NOMO-1 (cell line): ENCODE measurements at regions not wholly inside any gene's neighbourhood (a gene's known extent, or its start where the extent isn't known, plus 50 kb on each side); places are given as distances from the start of the nearest gene placed in this dataset.
A peak's percentile ranks its signal among the peaks of the same experiment; 100 is the strongest.

Source experiments
- DNase-seq, 2 experiments: peaks; one replicate each; lab custom pipeline; 2025; ENCODE audit not compliant: unreplicated experiment in 2 of 2; lab: John Stamatoyannopoulos, UW

GRCh38 chr2:147099845-147100244, 745.0 kb upstream of the ACVR2A start:
- DNase-seq: no peak

- DNase-seq: no peak
These were observed 745.9 kb upstream of the ACVR2A start for GRCh38 chr2:147098940-147099339.

- no peak for DNase-seq
These were observed 747.1 kb upstream of the ACVR2A start for GRCh38 chr2:147097747-147098146.

- no peak for DNase-seq
These were observed 748.2 kb upstream of the ACVR2A start for GRCh38 chr2:147096671-147097070.

- no peak for DNase-seq
These were observed 749.5 kb upstream of the ACVR2A start for GRCh38 chr2:147095376-147095775.

GRCh38 chr2:147094077-147094476, 750.8 kb upstream of the ACVR2A start:
- DNase-seq: no peak

- no peak for DNase-seq
These were observed 752.6 kb upstream of the ACVR2A start for GRCh38 chr2:147092266-147092665.

GRCh38 chr2:147091448-147091847, 753.4 kb upstream of the ACVR2A start:
- no peak for DNase-seq

GRCh38 chr2:147088871-147089270, 756.0 kb upstream of the ACVR2A start:
- no peak for DNase-seq

- no peak for DNase-seq
These were observed 758.1 kb upstream of the ACVR2A start for GRCh38 chr2:147086715-147087114.

- DNase-seq: no peak
These were observed 761.2 kb upstream of the ACVR2A start for GRCh38 chr2:147083664-147084063.

- DNase-seq: peak; percentile 0 to 43
These were observed 761.8 kb upstream of the ACVR2A start for GRCh38 chr2:147082850-147083522.

GRCh38 chr2:147081831-147082230, 763.0 kb upstream of the ACVR2A start:
- DNase-seq: no peak

- DNase-seq: no peak
These were observed 768.2 kb upstream of the ACVR2A start for GRCh38 chr2:147076634-147077033.

- no peak for DNase-seq
These were observed 776.8 kb upstream of the ACVR2A start for GRCh38 chr2:147068071-147068470.

- DNase-seq: no peak
These were observed 777.7 kb upstream of the ACVR2A start for GRCh38 chr2:147067136-147067535.

GRCh38 chr2:147062073-147062472, 782.8 kb upstream of the ACVR2A start:
- DNase-seq: no peak

- DNase-seq: no peak
These were observed 783.6 kb upstream of the ACVR2A start for GRCh38 chr2:147061269-147061668.

GRCh38 chr2:147057892-147058490, 786.8 kb upstream of the ACVR2A start:
- no peak for DNase-seq

GRCh38 chr2:147051814-147052213, 793.0 kb upstream of the ACVR2A start:
- no peak for DNase-seq

- no peak for DNase-seq
These were observed 793.6 kb upstream of the ACVR2A start for GRCh38 chr2:147051248-147051647.

- DNase-seq: no peak
These were observed 794.9 kb upstream of the ACVR2A start for GRCh38 chr2:147049957-147050356.

GRCh38 chr2:147046473-147046872, 798.4 kb upstream of the ACVR2A start:
- no peak for DNase-seq
